A549 (cell line): ENCODE measurements at regions not wholly inside any gene's neighbourhood (a gene's known extent, or its start where the extent isn't known, plus 50 kb on each side); places are given as distances from the start of the nearest gene placed in this dataset.

Experiments used
- ATAC-seq, 2 experiments: fragments of 200-7000 bp in 1 of 2; fragments of >200 bp in 1 of 2; cut with Nextera tagmentation in 1 of 2; cut with Tn5 transposase in 1 of 2; 3 replicates each; pipeline versions ENCODE4 v1.8.0 to v1.9.1; 2018 to 2020; ENCODE audit warnings: mild to moderate bottlenecking in 1 of 2, moderate library complexity in 1 of 2
- CTCF ChIA-PET: fragments of 300-600 bp; sonication (Branson Sonifier 250); formaldehyde crosslinking; extraction: SDS; loops from one replicate; lab custom pipeline; 2021; ENCODE audit warnings: antibody characterized with exemption, inconsistent platforms; lab: Yijun Ruan, JAX
- POLR2A ChIA-PET: fragments of 350-600 bp; formaldehyde crosslinking; extraction: SDS; loops from one replicate; lab custom pipeline; 2021; ENCODE audit warnings: antibody characterized with exemption, inconsistent platforms; lab: Yijun Ruan, JAX
- DNase-seq, 2 experiments: peaks; one replicate each; pipeline versions ENCODE4 v3.0.0 to v3.0.0-alpha.2; 2011 to 2016; ENCODE audit warnings: low read depth in 1 of 2, low spot score in 1 of 2
- FAIRE-seq: peaks from 2 replicates; lab custom pipeline; 2011; peaks lifted over from hg19 to GRCh38; lab: Jason Lieb, UNC
- H3K27ac ChIP-seq, 2 experiments: fragments of >200 bp; sonication (Bioruptor Twin); formaldehyde crosslinking; 3 replicates each; pipeline ENCODE4 v1.5.1; 2016 to 2017
- H3K4me1 ChIP-seq: fragments of >200 bp; sonication (Bioruptor Twin); formaldehyde crosslinking; 3 replicates; pipeline ENCODE4 v1.6.1; 2016
- H3K4me2 ChIP-seq: fragments of >200 bp; sonication (Bioruptor Twin); formaldehyde crosslinking; 3 replicates; pipeline ENCODE4 v1.6.1; 2016
- H3K4me3 ChIP-seq: fragments of >200 bp; sonication (Bioruptor Twin); formaldehyde crosslinking; 3 replicates; pipeline ENCODE4 v1.5.1; 2016
- H3K9me3 ChIP-seq: fragments of >200 bp; sonication (Bioruptor Twin); formaldehyde crosslinking; 3 replicates; pipeline ENCODE4 v1.6.1; 2016
- CBX8 ChIP-seq: fragments of 200-600 bp; sonication (generic); IDR thresholded peaks from 2 replicates; pipeline ENCODE4 v1.6.1; 2016
- CEBPB ChIP-seq, 2 experiments: fragments of >200 bp in 1 of 2; sonication (Bioruptor Twin) in 1 of 2; formaldehyde crosslinking in 1 of 2; IDR thresholded peaks; 2 replicates each; pipeline ENCODE4 v1.6.1; 2012 to 2016
- CHD2 ChIP-seq: fragments of 150-350 bp; IDR thresholded peaks from 2 replicates; pipeline ENCODE4 v1.6.1; 2014; ENCODE audit warnings: low read length; ENCODE audit not compliant: partially characterized antibody
- EHF ChIP-seq: fragments of 250-450 bp; sonication (Bioruptor Pico); IDR thresholded peaks from 2 replicates; pipeline ENCODE4 v1.5.0; 2020; ENCODE audit warnings: mild to moderate bottlenecking
- EHMT2 ChIP-seq: fragments of 200-600 bp; sonication (generic); IDR thresholded peaks from 2 replicates; pipeline ENCODE4 v1.6.1; 2016; ENCODE audit warnings: antibody characterized with exemption, low read depth, mild to moderate bottlenecking, moderate library complexity
- ESRRA ChIP-seq: fragments of 150-350 bp; IDR thresholded peaks from 2 replicates; pipeline ENCODE4 v1.6.1; 2014; ENCODE audit warnings: mild to moderate bottlenecking, low read length, borderline replicate concordance
- GATA3 ChIP-seq: IDR thresholded peaks from 2 replicates; pipeline ENCODE4 v1.6.1; 2012; ENCODE audit warnings: borderline replicate concordance
- HDAC2 ChIP-seq: fragments of 200-600 bp; sonication (generic); IDR thresholded peaks from 2 replicates; pipeline ENCODE4 v1.6.1; 2016
- HEYL ChIP-seq: fragments of 250-450 bp; sonication (Bioruptor Pico); IDR thresholded peaks from 2 replicates; pipeline ENCODE4 v1.8.0; 2021; ENCODE audit warnings: mild to moderate bottlenecking, moderate library complexity
- JUN ChIP-seq, 2 experiments: fragments of >200 bp; sonication (Bioruptor Twin); formaldehyde crosslinking; IDR thresholded peaks; 2 replicates in 1 of 2; 3 replicates in 1 of 2; pipeline ENCODE4 v1.6.1; 2016 to 2017
- JUNB ChIP-seq: fragments of >200 bp; sonication (Bioruptor Twin); formaldehyde crosslinking; IDR thresholded peaks from 2 replicates; pipeline ENCODE4 v1.6.1; 2016
- KDM1A ChIP-seq: fragments of 200-600 bp; sonication (generic); IDR thresholded peaks from 2 replicates; pipeline ENCODE4 v1.6.1; 2016; ENCODE audit warnings: low read depth, mild to moderate bottlenecking
- KDM5A ChIP-seq: fragments of 200-600 bp; sonication (generic); IDR thresholded peaks from 2 replicates; pipeline ENCODE4 v1.6.1; 2016; ENCODE audit warnings: antibody characterized with exemption, mild to moderate bottlenecking
- MAFK ChIP-seq: fragments of 450-650 bp; IDR thresholded peaks from 2 replicates; pipeline ENCODE4 v1.6.1; 2014; ENCODE audit not compliant: partially characterized antibody
- MYC ChIP-seq: IDR thresholded peaks from 2 replicates; pipeline ENCODE4 v1.6.1; 2012; ENCODE audit warnings: mild to moderate bottlenecking, inconsistent platforms, low read length, improper control_type of control experiment, borderline replicate concordance
- NFE2L2 ChIP-seq: fragments of 150-350 bp; conservative IDR thresholded peaks from 2 replicates; pipeline ENCODE4 v1.6.1; 2014; ENCODE audit warnings: low read length
- NPAS2 ChIP-seq: fragments of 250-450 bp; sonication (Bioruptor Pico); IDR thresholded peaks from 2 replicates; pipeline ENCODE4 v1.8.0; 2022; ENCODE audit warnings: mild to moderate bottlenecking, moderate library complexity, borderline replicate concordance
- PHF8 ChIP-seq: fragments of 200-600 bp; sonication (generic); IDR thresholded peaks from 2 replicates; pipeline ENCODE4 v1.6.1; 2016; ENCODE audit warnings: low read depth, mild to moderate bottlenecking, antibody characterized with exemption, moderate library complexity, borderline replicate concordance
- RARB ChIP-seq: fragments of 250-450 bp; sonication (Bioruptor Pico); IDR thresholded peaks from 2 replicates; pipeline ENCODE4 v1.8.0; 2021; ENCODE audit warnings: mild to moderate bottlenecking, moderate library complexity
- RCOR1 ChIP-seq: fragments of 150-350 bp; IDR thresholded peaks from 2 replicates; pipeline ENCODE4 v1.6.1; 2014; ENCODE audit warnings: antibody characterized with exemption, low read length, low read depth
- RNF2 ChIP-seq: fragments of 200-600 bp; sonication (generic); IDR thresholded peaks from 2 replicates; pipeline ENCODE4 v1.6.1; 2016; ENCODE audit warnings: low read depth, mild to moderate bottlenecking, antibody characterized with exemption, moderate library complexity, borderline replicate concordance
- SREBF2 ChIP-seq: fragments of 450-650 bp; IDR thresholded peaks from 2 replicates; pipeline ENCODE4 v1.6.1; 2014; ENCODE audit warnings: mild to moderate bottlenecking, moderate library complexity
- ZC3H11A ChIP-seq: fragments of 450-650 bp; IDR thresholded peaks from 2 replicates; pipeline ENCODE4 v1.6.1; 2014; ENCODE audit warnings: antibody characterized with exemption, mild to moderate bottlenecking
- ZFP36 ChIP-seq: fragments of 450-650 bp; IDR thresholded peaks from 2 replicates; pipeline ENCODE4 v1.6.1; 2014; ENCODE audit warnings: borderline replicate concordance; ENCODE audit not compliant: partially characterized antibody
- ZSCAN20 ChIP-seq: fragments of 250-450 bp; sonication (Bioruptor Pico); IDR thresholded peaks from 2 replicates; pipeline ENCODE4 v1.8.0; 2022; ENCODE audit warnings: mild to moderate bottlenecking, moderate library complexity
- WGBS: methylation state at CpG from one replicate; pipeline ENCODE4 v1.1.6; 2017; ENCODE audit errors: missing lambda C conversion rate; 5-methylcytosine and 5-hydroxymethylcytosine counted together
- TF ChIP-seq, protein P1 (sequence below): fragments of 250-450 bp; sonication (Bioruptor Pico); IDR thresholded peaks from 2 replicates; pipeline ENCODE4 v1.5.0; 2020; ENCODE audit warnings: low read depth, mild to moderate bottlenecking, moderate library complexity
- TF ChIP-seq, protein P2 (sequence below): fragments of >200 bp; sonication (Bioruptor Twin); formaldehyde crosslinking; IDR thresholded peaks from 2 replicates; pipeline ENCODE4 v1.6.1; 2016
- TF ChIP-seq, protein P3 (sequence below): IDR thresholded peaks from 2 replicates; pipeline ENCODE4 v1.6.1; 2012; ENCODE audit warnings: low read depth, borderline replicate concordance
- TF ChIP-seq, protein P4 (sequence below): fragments of 150-350 bp; IDR thresholded peaks from 2 replicates; pipeline ENCODE4 v1.6.1; 2014; ENCODE audit warnings: low read depth, mild to moderate bottlenecking, low read length

DNA sequence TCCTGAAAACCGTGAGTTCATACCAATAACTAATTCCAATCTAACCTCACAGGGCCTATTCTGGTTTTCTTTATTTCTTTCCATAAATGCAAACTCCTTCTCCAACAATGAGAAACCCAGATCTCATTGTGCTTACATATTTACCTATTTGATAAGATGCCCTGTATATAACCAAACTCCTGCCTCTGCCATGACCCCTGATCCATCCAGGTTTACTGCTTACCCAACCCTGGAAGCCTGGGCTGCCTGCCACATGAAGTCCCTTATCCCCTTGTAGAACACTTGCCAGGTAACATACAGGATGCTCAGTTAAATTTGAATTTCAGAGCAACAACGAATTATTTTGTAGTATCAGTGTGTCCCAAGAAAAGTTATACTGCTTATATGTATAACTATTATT lies 766.1 kb downstream of the LTN1 start:
- POLR2A ChIA-PET, result no interaction called here
- CTCF ChIA-PET, result no interaction called here
- Histone ChIP-seq H3K4me3 (no peak overlapping the region), H3K27ac (no peak overlapping the region), H3K4me2 (no peak overlapping the region), H3K4me1 (no peaks in the 10 kb centered on the region), H3K9me3 (no peaks in the 10 kb centered on the region)
- FAIRE-seq (no peak), DNase-seq (no peak), ATAC-seq (no peak)
- TF ChIP-seq HDAC2 (no peak), ESRRA (no peak)
- 0% methylated on average over 2 of the region's 2 CpGs for WGBS

DNA sequence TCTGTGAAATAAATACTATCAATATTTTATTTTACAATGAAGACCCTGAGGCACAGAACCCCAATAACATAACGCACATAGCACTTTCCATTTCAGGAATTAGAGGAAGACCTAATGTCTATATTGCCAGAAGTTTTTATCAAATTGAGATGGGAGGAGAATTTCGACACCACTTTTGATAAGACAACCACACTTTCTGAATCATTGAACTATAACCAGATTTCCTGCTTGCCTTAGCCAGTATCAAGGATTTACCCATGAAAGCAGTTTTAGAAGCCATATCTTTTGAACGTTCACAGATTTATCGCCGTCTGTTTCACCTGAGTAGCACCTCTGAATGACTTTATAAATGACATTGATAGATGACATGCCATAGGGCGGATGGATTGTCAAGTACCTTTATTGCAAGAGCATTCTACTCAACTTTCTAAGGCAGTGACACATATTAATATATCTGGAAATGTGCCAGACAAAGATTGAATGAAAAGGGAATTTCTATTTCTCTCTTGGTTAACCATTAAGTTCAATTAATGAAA lies 768.4 kb downstream of the LTN1 start:
- ATAC-seq (no peak), DNase-seq (no peak), FAIRE-seq (no peak)
- Histone ChIP-seq H3K9me3 (no peaks in the 10 kb centered on the region), H3K4me3 (no peak overlapping the region), H3K4me2 (no peak overlapping the region), H3K4me1 (no peaks in the 10 kb centered on the region), H3K27ac (no peak overlapping the region)
- CTCF ChIA-PET, result no interaction called here
- POLR2A ChIA-PET, result no interaction called here
- 27% methylated on average over 6 of the region's 6 CpGs for WGBS
- TF ChIP-seq, protein P1, sequence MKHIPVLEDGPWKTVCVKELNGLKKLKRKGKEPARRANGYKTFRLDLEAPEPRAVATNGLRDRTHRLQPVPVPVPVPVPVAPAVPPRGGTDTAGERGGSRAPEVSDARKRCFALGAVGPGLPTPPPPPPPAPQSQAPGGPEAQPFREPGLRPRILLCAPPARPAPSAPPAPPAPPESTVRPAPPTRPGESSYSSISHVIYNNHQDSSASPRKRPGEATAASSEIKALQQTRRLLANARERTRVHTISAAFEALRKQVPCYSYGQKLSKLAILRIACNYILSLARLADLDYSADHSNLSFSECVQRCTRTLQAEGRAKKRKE, result no peak
- TF ChIP-seq, protein P2, sequence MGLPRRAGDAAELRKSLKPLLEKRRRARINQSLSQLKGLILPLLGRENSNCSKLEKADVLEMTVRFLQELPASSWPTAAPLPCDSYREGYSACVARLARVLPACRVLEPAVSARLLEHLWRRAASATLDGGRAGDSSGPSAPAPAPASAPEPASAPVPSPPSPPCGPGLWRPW, result no peak
- TF ChIP-seq JUNB, result no peak
- no peak for TF ChIP-seq PHF8
- TF ChIP-seq NFE2L2, result no peak
- no peak for TF ChIP-seq NPAS2 (CRISPR knock-in tag)
- no peak for TF ChIP-seq CBX8
- TF ChIP-seq CHD2, result no peak
- TF ChIP-seq ZSCAN20, result no peak
- no peak for TF ChIP-seq MYC
- TF ChIP-seq, all 56 proteins: peak for 0

DNA sequence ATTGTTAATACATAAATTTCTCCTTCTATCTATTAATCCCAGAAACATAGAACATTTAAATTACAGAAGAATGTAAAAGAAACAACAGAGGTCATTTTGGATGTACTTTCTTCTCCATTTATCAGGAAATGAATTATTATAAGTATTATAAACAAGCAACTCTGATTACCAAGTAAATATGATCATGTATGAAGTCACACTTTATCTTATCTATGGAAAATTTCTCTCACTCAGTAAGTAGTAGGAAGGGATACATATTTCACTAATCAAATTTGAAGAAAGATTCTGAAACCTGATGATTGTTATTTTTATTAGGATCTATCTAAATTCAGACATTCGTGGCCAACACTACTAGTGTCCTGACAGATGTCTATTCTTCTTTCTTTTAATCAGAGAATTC lies 770.7 kb downstream of the LTN1 start:
- DNase-seq (no peak), ATAC-seq (no peak), FAIRE-seq (no peak)
- H3K27ac ChIP-seq, result no peak overlapping the region
- POLR2A ChIA-PET, result no interaction called here
- H3K9me3 ChIP-seq, result no peaks in the 10 kb centered on the region
- CTCF ChIA-PET, result no interaction called here
- WGBS, result 18% methylated on average over 1 of the region's 1 CpG
- no peak for TF ChIP-seq HEYL (CRISPR knock-in tag)
- no peak for TF ChIP-seq EHF
- TF ChIP-seq, protein P3, sequence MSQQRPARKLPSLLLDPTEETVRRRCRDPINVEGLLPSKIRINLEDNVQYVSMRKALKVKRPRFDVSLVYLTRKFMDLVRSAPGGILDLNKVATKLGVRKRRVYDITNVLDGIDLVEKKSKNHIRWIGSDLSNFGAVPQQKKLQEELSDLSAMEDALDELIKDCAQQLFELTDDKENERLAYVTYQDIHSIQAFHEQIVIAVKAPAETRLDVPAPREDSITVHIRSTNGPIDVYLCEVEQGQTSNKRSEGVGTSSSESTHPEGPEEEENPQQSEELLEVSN, result no peak
- H3K4me3 ChIP-seq, result no peak overlapping the region
- H3K4me1 ChIP-seq, result no peaks in the 10 kb centered on the region
- H3K4me2 ChIP-seq, result no peak overlapping the region

DNA sequence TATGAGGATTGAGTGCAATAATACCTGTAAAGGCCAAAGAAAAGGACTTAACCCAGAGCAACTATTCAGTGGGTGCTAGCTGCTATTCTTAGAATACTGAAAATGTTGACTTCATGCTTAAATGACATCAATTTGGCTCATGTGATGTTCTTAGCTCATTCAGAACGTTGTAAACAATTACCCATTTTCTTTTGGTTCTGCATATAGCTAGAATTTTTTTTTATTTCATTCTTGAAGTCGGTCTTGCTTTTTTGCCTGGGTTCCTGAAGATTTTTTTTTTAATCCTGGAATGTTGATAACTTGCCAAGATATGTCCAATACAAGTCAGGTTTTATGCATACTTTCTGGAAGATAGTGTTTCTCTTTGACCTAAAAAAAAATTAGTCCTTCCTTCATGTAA lies 772.0 kb downstream of the LTN1 start:
- ChIA-PET CTCF (no interaction called here), POLR2A (no interaction called here)
- Histone ChIP-seq H3K27ac (no peak overlapping the region), H3K4me2 (no peak overlapping the region), H3K4me3 (no peak overlapping the region), H3K9me3 (no peaks in the 10 kb centered on the region), H3K4me1 (no peaks in the 10 kb centered on the region)
- WGBS, result 2% methylated on average over 2 of the region's 2 CpGs
- TF ChIP-seq MYC, result no peak
- TF ChIP-seq RNF2, result no peak
- no peak for TF ChIP-seq KDM1A
- no peak for TF ChIP-seq RARB (CRISPR knock-in tag)
- no peak for TF ChIP-seq ZSCAN20
- TF ChIP-seq MAFK, result no peak
- TF ChIP-seq ZC3H11A, result no peak
- TF ChIP-seq, protein P2, result no peak
- no peak for TF ChIP-seq JUN (IDR thresholded peaks at IDR 0.05)
- TF ChIP-seq GATA3, result no peak
- TF ChIP-seq ESRRA, result no peak
- TF ChIP-seq, protein P1, result no peak
- TF ChIP-seq, protein P4, sequence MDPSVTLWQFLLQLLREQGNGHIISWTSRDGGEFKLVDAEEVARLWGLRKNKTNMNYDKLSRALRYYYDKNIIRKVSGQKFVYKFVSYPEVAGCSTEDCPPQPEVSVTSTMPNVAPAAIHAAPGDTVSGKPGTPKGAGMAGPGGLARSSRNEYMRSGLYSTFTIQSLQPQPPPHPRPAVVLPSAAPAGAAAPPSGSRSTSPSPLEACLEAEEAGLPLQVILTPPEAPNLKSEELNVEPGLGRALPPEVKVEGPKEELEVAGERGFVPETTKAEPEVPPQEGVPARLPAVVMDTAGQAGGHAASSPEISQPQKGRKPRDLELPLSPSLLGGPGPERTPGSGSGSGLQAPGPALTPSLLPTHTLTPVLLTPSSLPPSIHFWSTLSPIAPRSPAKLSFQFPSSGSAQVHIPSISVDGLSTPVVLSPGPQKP, result no peak
- TF ChIP-seq RCOR1, result no peak
- TF ChIP-seq KDM5A, result no peak
- no peak for TF ChIP-seq HDAC2
- TF ChIP-seq EHMT2, result no peak
- no peak for TF ChIP-seq CEBPB (IDR thresholded peaks at IDR 0.05)
- TF ChIP-seq SREBF2, result no peak
- no peak for TF ChIP-seq ZFP36
- DNase-seq, result no peak
- ATAC-seq, result no peak
- no peak for FAIRE-seq
